Tibial nerve (tissue), 4 donors: ENCODE measurements at regions not wholly inside any gene's neighbourhood (a gene's known extent, or its start where the extent isn't known, plus 50 kb on each side); places are given as distances from the start of the nearest gene placed in this dataset.

Experiments
- CTCF ChIP-seq, 5 experiments: fragments of 200-600 bp in 3 of 5; fragments of 450-650 bp in 2 of 5; sonication (generic) in 3 of 5; IDR thresholded peaks; one replicate each; pipeline ENCODE4 v1.5.1; 2016 to 2019; ENCODE audit warnings: antibody characterized with exemption in 5 of 5, mild to moderate bottlenecking in 3 of 5, moderate library complexity in 2 of 5
- EP300 ChIP-seq, 2 donors: sonication (generic); formaldehyde crosslinking; IDR thresholded peaks; one replicate each; pipeline ENCODE4 v1.6.1; 2017; ENCODE audit warnings: antibody characterized with exemption in 2 of 2, mild to moderate bottlenecking in 1 of 2

GRCh38 chr9:89663614-89663970, 58.8 kb downstream of the GADD45G start:
- TF ChIP-seq CTCF (IDR thresholded peaks at IDR 0.05): no peak
- no peak for TF ChIP-seq EP300 (IDR thresholded peaks at IDR 0.05)
